CD14-positive monocyte (primary cell): ENCODE measurements at regions not wholly inside any gene's neighbourhood (a gene's known extent, or its start where the extent isn't known, plus 50 kb on each side); places are given as distances from the start of the nearest gene placed in this dataset.

ENCODE experiments used
- DNase-seq, 3 donors: peaks; one replicate each; pipeline ENCODE4 v3.0.0-alpha.2; 2011 to 2022
- H2AFZ ChIP-seq: 2 replicates; pipeline ENCODE4 v1.6.0; 2012; ENCODE audit warnings: mild to moderate bottlenecking, low read depth, low read length, inconsistent platforms; ENCODE audit not compliant: insufficient read depth, poor library complexity, severe bottlenecking
- H3K27ac ChIP-seq, 2 donors: 1 replicate in 1 of 2; 2 replicates in 1 of 2; pipeline ENCODE4 v1.5.1; 2012 to 2013; ENCODE audit warnings: low read length in 2 of 2, control low read depth in 1 of 2, inconsistent platforms in 1 of 2, low read depth in 1 of 2, mild to moderate bottlenecking in 1 of 2
- H3K27me3 ChIP-seq, 2 donors: one replicate each; pipeline versions ENCODE4 v1.6.0 to v1.6.1; 2011 to 2013; ENCODE audit warnings: low read length in 2 of 2; ENCODE audit not compliant: control insufficient read depth in 2 of 2, insufficient read depth in 2 of 2
- H3K36me3 ChIP-seq, 2 donors: replicated peaks in 1 of 2; 1 replicate in 1 of 2; 2 replicates in 1 of 2; pipeline versions ENCODE4 v1.5.1 to v1.6.1; 2012 to 2013; ENCODE audit warnings: low read length in 2 of 2, control low read depth in 1 of 2, inconsistent platforms in 1 of 2, mild to moderate bottlenecking in 1 of 2; ENCODE audit not compliant: insufficient read depth in 2 of 2, control insufficient read depth in 1 of 2
- H3K4me1 ChIP-seq, 2 donors: 1 replicate in 1 of 2; 2 replicates in 1 of 2; pipeline versions ENCODE4 v1.5.1 to v1.6.1; 2012 to 2013; ENCODE audit warnings: low read length in 2 of 2, control low read depth in 1 of 2, inconsistent platforms in 1 of 2, mild to moderate bottlenecking in 1 of 2, moderate library complexity in 1 of 2; ENCODE audit not compliant: insufficient read depth in 2 of 2, control insufficient read depth in 1 of 2
- H3K4me2 ChIP-seq: replicated peaks from 2 replicates; pipeline ENCODE3; 2012; ENCODE audit warnings: low read length, moderate library complexity, mild to moderate bottlenecking; ENCODE audit not compliant: poor library complexity, severe bottlenecking; ENCODE audit errors: extremely low read depth
- H3K4me3 ChIP-seq, 3 experiments: fragments of 200-600 bp in 1 of 3; sonication (generic) in 1 of 3; replicated peaks in 1 of 3; 1 replicate in 2 of 3; 2 replicates in 1 of 3; pipeline ENCODE4 v1.5.1; 2011 to 2013; ENCODE audit warnings: low read length in 3 of 3, mild to moderate bottlenecking in 3 of 3, control low read depth in 2 of 3, low read depth in 2 of 3, inconsistent platforms in 1 of 3, moderate library complexity in 1 of 3
- H3K79me2 ChIP-seq: 2 replicates; pipeline ENCODE4 v1.6.0; 2012; ENCODE audit warnings: mild to moderate bottlenecking, control low read depth, inconsistent platforms, low read length, moderate library complexity; ENCODE audit not compliant: insufficient read depth
- H3K9ac ChIP-seq: 2 replicates; pipeline ENCODE4 v1.6.0; 2017; ENCODE audit warnings: low read length, mild to moderate bottlenecking; ENCODE audit not compliant: insufficient read depth, poor library complexity, severe bottlenecking
- H3K9me3 ChIP-seq, 2 donors: replicated peaks in 1 of 2; 1 replicate in 1 of 2; 2 replicates in 1 of 2; pipeline versions ENCODE4 v1.5.1 to v1.6.1; 2012 to 2013; ENCODE audit warnings: low read length in 2 of 2, control low read depth in 1 of 2; ENCODE audit not compliant: control insufficient read depth in 1 of 2, insufficient read depth in 1 of 2
- H4K20me1 ChIP-seq: 2 replicates; pipeline ENCODE4 v1.6.0; 2012; ENCODE audit warnings: mild to moderate bottlenecking, low read length, control low read depth, moderate library complexity; ENCODE audit not compliant: insufficient read depth
- H3K27ac Mint-ChIP-seq, 7 donors: one replicate each; pipeline ENCODE4 v1.8.0; 2020; ENCODE audit warnings: mild to moderate bottlenecking in 7 of 7, mixed read lengths in 7 of 7, moderate library complexity in 6 of 7, inconsistent platforms in 2 of 7
- H3K27me3 Mint-ChIP-seq, 3 donors: one replicate each; pipeline ENCODE4 v1.8.0; 2021 to 2022; ENCODE audit warnings: low read depth in 3 of 3, mild to moderate bottlenecking in 3 of 3, mixed read lengths in 3 of 3, moderate library complexity in 3 of 3, inconsistent platforms in 1 of 3
- H3K36me3 Mint-ChIP-seq, 2 donors: one replicate each; pipeline ENCODE4 v1.8.0; 2020; ENCODE audit warnings: mixed read lengths in 2 of 2, inconsistent platforms in 1 of 2, mild to moderate bottlenecking in 1 of 2
- H3K4me1 Mint-ChIP-seq: one replicate; pipeline ENCODE4 v1.8.0; 2020; ENCODE audit warnings: mild to moderate bottlenecking, mixed read lengths
- H3K4me3 Mint-ChIP-seq, 2 donors: one replicate each; pipeline ENCODE4 v1.8.0; 2020; ENCODE audit warnings: mild to moderate bottlenecking in 2 of 2, mixed read lengths in 2 of 2, moderate library complexity in 1 of 2
- H3K9me3 Mint-ChIP-seq, 7 donors: one replicate each; pipeline ENCODE4 v1.8.0; 2020 to 2022; ENCODE audit warnings: mixed read lengths in 7 of 7, mild to moderate bottlenecking in 6 of 7, moderate library complexity in 6 of 7, inconsistent platforms in 2 of 7
- CTCF ChIP-seq: fragments of 200-600 bp; IDR thresholded peaks from one replicate; pipeline ENCODE4 v1.8.0; 2022; ENCODE audit warnings: antibody characterized with exemption, mild to moderate bottlenecking
- WGBS: methylation state at CpG from one replicate; pipeline ENCODE4 v1.1.5; 2013; ENCODE audit warnings: missing lambda C conversion rate; ENCODE audit not compliant: insufficient coverage; 5-methylcytosine and 5-hydroxymethylcytosine counted together
- intact Hi-C, 2 donors: fragments of 100-400 bp; cut with micrococcal nuclease; formaldehyde crosslinking; loops; one replicate each; pipeline versions ENCODE4 v1.15.0 to v1.15.1; 2023

- Histone ChIP-seq H3K79me2 (no peaks in the 10 kb centered on the region), H3K4me3 (no peak overlapping the region), H4K20me1 (no peaks in the 10 kb centered on the region), H2AFZ (no peak overlapping the region), H3K4me2 (no peak overlapping the region), H3K4me1 (no peaks in the 10 kb centered on the region), H3K36me3 (no peaks in the 10 kb centered on the region), H3K27me3 (no peaks in the 10 kb centered on the region), H3K9ac (no peak overlapping the region), H3K27ac (no peak overlapping the region), H3K9me3 (peaks cover 0 to 4% of the 10 kb centered on the region in 2 donors)
- Mint-ChIP-seq H3K27ac (no peak overlapping the region), H3K27me3 (peaks cover 0 to 4% (median 0%) of the 10 kb centered on the region in 3 donors), H3K36me3 (no peaks in the 10 kb centered on the region), H3K4me1 (no peaks in the 10 kb centered on the region), H3K4me3 (no peak overlapping the region), H3K9me3 (peaks cover 0 to 5% (median 0%) of the 10 kb centered on the region in 7 donors)
- no CpG with 5 or more reads among the region's 1 CpG for WGBS
- intact Hi-C loops, result no loop called here
- DNase-seq, result no peak
- no peak for TF ChIP-seq CTCF
Observed at GRCh38 chr2:150228936-150229335, 258.5 kb downstream of the RND3 start.

GRCh38 chr2:150225030-150225429, 262.4 kb downstream of the RND3 start:
- Histone ChIP-seq H3K9ac (no peak overlapping the region), H3K36me3 (no peaks in the 10 kb centered on the region), H3K27ac (no peak overlapping the region), H3K4me2 (no peak overlapping the region), H3K9me3 (peaks cover 0 to 4% of the 10 kb centered on the region in 2 donors), H3K27me3 (no peaks in the 10 kb centered on the region), H3K4me1 (no peaks in the 10 kb centered on the region), H3K79me2 (no peaks in the 10 kb centered on the region), H2AFZ (no peak overlapping the region), H3K4me3 (no peak overlapping the region), H4K20me1 (no peaks in the 10 kb centered on the region)
- intact Hi-C loops, result no loop called here
- DNase-seq, result no peak
- H3K36me3 Mint-ChIP-seq, result no peaks in the 10 kb centered on the region
- no peak overlapping the region for H3K4me3 Mint-ChIP-seq
- H3K27ac Mint-ChIP-seq, result no peak overlapping the region
- peaks cover 0 to 2% (median 0%) of the 10 kb centered on the region in 3 donors for H3K27me3 Mint-ChIP-seq
- H3K9me3 Mint-ChIP-seq, result peaks cover 0 to 5% (median 0%) of the 10 kb centered on the region in 7 donors
- no peaks in the 10 kb centered on the region for H3K4me1 Mint-ChIP-seq
- TF ChIP-seq CTCF, result no peak
- WGBS, result no CpG with 5 or more reads among the region's 1 CpG
